HG02885 (cell line): ENCODE measurements at regions not wholly inside any gene's neighbourhood (a gene's known extent, or its start where the extent isn't known, plus 50 kb on each side); places are given as distances from the start of the nearest gene placed in this dataset.

ENCODE experiments used
- ATAC-seq: cut with Tn5 transposase; IDR thresholded peaks from one replicate; pipeline ENCODE4 v1.9.1; 2021; ENCODE audit warnings: mild to moderate bottlenecking; ENCODE audit not compliant: unreplicated experiment, poor library complexity

DNA sequence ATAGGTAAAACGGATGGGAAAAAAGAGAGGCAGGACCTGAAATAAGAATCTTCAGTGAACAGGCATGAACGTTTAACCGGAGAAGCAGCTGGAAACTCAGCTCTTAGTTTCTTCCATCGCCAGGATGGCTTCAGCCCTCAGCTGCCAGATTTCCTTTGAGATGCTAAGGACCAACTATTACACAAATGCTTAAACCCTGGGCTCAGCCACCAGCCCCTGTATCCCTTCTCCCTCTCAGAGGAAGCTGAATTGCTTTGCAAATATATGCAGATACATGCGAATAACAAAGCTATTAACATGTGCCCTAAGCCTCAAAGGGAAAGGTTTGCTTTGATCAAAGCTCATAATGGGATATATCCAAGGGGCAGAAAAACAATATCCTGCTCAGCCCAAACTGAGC is 515.1 kb downstream of the OMA1 start:
- ATAC-seq: no peak

DNA sequence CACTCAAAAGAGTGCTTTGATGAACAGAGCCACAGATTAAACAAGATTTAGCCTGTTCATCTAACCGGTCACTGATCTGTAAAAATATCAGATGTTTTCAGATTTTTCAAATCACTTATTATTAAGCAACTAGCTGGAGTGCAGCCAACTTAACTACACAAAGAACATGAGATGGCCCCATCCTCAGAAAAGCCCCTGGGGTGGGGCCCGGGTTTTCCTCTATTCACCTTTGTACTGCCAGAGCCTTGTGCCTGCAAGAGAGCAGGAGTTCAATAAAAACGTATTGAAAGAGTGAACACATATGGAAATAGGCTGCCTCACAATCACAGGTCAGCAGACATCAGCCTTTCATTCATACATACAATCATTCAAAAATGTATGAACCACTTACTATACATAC is 516.1 kb downstream of the OMA1 start:
- no peak for ATAC-seq

DNA sequence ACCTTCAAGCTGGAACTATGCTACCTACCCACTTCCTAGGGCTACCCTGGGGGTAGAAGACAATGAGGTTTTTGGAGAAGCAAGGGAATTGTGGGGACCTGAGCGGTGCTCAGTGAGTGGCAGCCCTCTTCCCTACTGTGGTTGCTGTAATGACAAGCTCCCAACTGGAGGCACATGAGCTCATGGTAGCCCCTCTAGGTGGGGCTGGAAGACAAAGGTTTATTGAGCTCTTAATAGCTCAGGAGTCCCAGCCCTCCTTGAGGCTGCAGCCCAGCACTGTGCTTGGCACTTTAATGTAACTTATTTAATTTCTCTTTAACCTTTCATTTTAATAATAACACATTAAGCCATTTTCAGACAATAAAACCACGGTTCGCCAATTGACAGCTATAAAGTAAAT is 528.9 kb downstream of the OMA1 start:
- no peak for ATAC-seq

GRCh38 chr1:58013237-58013636 is 533.3 kb downstream of the OMA1 start:
- ATAC-seq: no peak

GRCh38 chr1:58011978-58012377 is 534.5 kb downstream of the OMA1 start:
- ATAC-seq: no peak

DNA sequence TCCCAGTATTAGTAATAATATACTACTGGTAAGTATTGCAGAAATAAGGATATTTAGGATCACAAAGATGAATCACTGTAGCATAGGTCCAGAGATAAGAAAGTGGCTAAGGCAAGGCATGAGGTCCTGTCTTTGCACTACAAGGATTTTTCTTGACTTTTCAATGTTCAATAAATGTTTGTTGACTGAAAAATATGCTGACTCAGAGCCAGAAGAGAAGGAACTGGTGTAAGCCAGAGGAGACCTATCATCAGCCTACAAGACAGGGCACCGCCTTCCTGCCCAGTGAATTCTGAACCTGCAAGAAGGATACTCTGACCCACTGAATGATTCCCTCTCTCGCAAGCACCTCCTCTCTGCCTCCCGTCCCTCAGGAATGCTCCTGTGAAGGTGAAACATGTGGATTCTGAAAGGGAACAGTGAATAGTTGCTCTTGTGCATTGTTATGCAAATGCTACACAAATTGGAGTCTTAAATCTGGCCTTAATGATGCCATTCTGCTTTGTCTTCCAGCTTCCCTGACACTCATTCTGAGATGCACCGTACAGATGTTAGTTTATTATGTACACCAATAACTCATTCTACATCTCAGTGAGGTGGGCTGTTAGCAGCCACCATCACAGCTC is 540.0 kb downstream of the OMA1 start:
- ATAC-seq: no peak

DNA sequence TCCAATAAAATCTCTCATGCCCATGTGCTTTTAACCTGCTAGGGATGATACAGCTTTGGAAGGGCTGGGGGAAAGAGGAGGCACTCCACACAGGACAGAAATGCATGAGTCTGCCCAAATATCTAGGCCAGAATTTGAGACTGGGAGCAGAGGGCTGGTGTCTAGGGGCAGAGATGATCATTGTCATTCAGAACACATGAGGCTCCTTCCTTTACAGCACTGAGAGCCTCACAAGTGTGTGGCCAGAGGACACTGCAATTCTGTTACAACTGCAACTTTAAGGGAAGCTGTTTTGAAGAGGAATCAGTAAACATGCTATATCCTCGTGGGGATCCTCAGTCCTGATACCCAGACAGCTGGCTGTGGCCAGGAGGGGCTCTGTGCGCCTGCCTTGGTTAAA is 541.3 kb downstream of the OMA1 start:
- ATAC-seq: no peak

DNA sequence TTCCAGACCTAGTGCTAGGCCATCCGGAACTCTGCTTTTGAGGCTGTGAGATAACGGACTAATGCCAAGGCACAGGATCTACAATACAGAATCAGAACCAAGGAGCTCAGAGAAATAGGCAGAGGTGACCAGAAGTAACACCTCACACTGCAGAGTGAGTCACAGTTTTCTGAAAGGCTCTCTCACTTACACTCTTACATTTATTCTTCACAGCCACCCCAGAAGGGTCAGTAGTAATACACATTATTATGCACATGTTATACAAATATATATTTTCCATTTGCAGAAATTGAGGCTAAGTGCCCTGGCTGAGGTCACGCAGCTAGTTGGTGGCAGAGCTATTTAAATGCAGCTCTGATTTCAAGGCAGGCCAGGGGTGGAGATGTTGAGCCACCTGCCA is 542.5 kb downstream of the OMA1 start:
- no peak for ATAC-seq

DNA sequence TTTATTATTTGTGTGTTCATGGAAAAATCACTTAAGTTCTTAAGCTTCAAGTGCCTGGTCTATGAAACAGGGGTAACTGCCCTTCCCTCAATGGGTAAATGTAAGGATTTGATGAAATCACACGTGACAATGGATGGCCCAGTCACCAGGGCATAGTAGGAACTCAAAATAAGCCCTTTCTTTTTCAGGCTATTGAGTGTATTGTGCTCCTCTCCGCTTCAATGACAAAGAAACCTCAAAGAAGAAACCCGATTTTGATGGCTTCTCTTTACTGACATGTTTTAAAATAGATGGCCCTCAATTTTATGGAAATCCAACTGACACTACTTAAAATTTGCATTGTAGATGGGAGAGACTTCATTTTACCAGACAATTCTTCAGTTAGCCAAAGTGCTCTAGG is 543.5 kb downstream of the OMA1 start:
- no peak for ATAC-seq

DNA sequence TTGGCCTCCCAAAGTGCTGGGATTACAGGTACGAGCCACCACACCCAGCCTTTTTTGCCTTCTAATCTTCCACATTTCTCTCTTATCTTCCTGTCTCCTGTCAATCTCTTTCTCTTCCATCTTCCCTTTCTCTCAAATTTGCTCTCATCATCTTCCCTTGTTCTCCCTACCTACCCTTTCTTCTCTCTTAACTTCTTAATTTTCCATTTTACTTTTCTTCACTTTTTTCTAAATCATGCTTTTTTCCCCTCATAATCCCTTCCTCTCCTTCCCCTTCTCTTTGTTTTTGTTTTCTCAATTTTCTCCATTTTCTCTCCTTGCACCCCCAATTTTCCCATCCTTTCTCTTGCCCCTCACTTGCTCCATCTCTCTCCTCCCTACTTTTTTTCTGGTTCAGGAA is 545.7 kb downstream of the OMA1 start:
- no peak for ATAC-seq

DNA sequence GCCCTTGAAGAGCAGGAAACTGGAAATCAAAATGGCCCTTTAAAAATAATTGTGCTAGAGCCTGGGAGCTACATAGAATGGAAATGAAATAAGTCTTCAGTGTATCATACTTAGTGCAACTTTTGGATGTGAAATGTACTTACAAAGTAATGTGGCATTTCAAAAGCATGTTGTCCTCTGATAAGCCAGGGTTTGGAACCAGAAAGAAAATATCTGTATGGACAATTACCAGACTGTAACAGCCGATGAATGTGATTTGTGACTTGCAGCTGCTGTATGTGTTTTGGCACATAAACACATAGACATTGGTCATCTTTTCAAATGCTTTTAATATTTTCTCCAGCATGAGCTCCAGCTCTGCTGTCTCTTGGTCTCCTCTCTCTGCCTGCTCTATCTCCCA is 546.4 kb downstream of the OMA1 start:
- ATAC-seq: no peak

- no peak for ATAC-seq
Observed at GRCh38 chr1:57996400-57996799, 550.1 kb downstream of the OMA1 start.

- ATAC-seq: no peak
Observed at GRCh38 chr1:57991289-57991688, 555.2 kb downstream of the OMA1 start.

- no peak for ATAC-seq
Observed at GRCh38 chr1:57989877-57990276, 556.6 kb downstream of the OMA1 start.

DNA sequence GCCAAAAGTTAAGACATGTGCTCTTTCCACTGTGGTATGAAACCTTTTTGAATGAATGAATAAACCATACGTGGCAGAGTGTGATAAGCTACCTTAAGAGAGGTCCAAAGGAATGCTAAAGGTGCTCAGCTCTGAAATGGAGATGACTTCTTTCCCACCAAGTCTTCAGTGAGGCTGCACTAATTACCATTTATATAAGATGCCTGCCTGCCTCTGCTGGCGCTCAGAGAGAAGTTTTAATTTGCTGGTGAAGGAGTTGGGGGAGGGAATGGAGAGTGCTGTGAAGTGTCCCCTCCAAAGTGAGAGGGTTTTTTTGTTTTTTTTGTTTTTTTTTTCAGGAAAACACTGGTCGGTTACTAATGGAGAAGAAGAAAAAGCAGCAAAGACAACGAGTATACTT is 559.0 kb downstream of the OMA1 start:
- ATAC-seq: no peak

DNA sequence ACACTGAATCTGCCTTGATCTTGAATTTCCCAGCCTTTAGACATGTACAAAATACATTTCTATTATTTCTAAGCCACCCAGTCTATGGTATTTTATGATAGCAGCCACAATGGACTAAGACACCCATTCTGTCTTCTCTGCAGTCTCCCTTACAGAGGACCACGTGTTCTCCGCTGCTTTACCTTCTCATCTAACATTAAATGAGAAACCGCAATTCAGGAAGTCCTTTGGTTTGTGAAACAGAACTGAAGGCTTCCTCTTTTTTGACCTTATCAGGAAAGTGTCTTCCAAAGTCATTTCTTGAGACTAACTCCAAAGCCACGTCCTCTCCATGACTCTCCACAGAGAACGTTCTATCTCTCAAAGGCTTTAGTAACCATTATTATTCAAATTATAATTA is 560.1 kb downstream of the OMA1 start:
- peak; percentile 89 for ATAC-seq

- no peak for ATAC-seq
Observed at GRCh38 chr1:57984277-57984676, 560.4 kb upstream of the DAB1 start.

- no peak for ATAC-seq
Observed at GRCh38 chr1:57983441-57983840, 559.6 kb upstream of the DAB1 start.

- ATAC-seq: no peak
Observed at GRCh38 chr1:57982852-57983251, 559.0 kb upstream of the DAB1 start.

DNA sequence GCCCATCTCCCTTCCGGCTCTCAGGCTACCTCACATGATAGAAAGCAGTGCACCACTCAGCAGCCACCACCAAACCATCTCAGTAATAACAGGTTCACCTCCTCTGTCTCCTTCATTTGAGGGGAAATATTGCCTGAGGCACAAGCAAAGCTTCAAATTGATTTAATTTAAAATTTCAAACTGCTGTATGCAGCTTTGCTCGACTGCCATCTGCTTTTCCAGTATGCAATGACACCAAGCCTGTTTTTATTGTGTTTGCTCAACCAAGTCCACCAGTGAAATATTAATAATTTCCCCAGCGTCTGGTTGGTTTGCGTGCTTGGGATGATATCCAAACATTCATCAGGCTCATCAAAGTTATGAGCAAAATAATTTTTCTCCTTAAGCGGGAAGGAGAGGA is 552.4 kb upstream of the DAB1 start:
- ATAC-seq: no peak

GRCh38 chr1:57968321-57968720 is 544.5 kb upstream of the DAB1 start:
- ATAC-seq: no peak

GRCh38 chr1:57966751-57967406 is 543.0 kb upstream of the DAB1 start:
- ATAC-seq: no peak
